ENCODE measurements at regions not wholly inside any gene's neighbourhood (a gene's known extent, or its start where the extent isn't known, plus 50 kb on each side); places are given as distances from the start of the nearest gene placed in this dataset.

- no peak for DNase-seq
Observed at GRCh38 chr20:61045091-61045490, 207.0 kb upstream of the CDH4 start.

GRCh38 chr20:61045876-61046585, 206.0 kb upstream of the CDH4 start:
- no peak for DNase-seq

- no peak for DNase-seq
Observed at GRCh38 chr20:61046721-61047351, 205.2 kb upstream of the CDH4 start.

DNA sequence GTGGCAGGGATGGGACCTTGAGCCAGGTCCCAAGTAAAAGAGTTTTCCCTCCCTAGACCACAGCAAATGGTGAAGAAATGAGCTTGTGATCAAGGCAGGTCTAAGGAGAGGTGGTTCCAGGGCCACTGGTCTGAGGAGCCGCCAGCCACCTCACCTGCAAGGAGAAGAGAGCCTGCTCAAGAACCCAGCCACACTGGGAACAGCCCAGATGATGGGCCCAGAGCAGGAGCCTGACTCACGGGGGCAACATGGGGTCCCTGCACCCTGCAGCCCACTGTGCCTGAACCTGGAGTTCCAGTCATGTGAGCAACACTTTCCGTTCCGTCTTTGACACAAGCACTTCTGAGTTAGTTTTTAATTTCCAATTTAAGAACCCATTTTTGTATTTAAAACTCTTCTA, 204.5 kb upstream of the CDH4 start:
- DNase-seq: no peak

DNA sequence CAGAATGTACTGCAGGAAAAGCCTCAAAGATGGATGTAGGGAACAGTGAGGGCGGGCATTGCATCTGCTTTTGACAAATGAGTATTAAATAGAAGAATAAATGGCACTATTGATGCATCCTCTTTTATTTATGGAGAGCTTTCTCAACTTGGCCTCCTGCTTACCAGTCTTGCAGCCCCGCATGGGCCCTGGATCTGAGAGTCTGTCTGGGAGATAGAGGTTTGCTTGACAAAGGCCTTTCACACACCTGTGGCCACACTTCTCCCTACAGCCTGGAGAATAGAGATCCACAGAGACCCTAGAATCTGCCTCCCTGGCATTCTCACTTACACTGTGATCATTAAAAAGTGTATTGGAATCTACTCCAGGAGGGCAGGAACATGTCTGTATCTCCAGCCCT, 203.8 kb upstream of the CDH4 start:
- DNase-seq: no peak

- no peak for DNase-seq
Observed at GRCh38 chr20:61049684-61050083, 202.4 kb upstream of the CDH4 start.

- no peak for DNase-seq
Observed at GRCh38 chr20:61050336-61050890, 201.6 kb upstream of the CDH4 start.

- no peak for DNase-seq
Observed at GRCh38 chr20:61052195-61052750, 199.8 kb upstream of the CDH4 start.

DNA sequence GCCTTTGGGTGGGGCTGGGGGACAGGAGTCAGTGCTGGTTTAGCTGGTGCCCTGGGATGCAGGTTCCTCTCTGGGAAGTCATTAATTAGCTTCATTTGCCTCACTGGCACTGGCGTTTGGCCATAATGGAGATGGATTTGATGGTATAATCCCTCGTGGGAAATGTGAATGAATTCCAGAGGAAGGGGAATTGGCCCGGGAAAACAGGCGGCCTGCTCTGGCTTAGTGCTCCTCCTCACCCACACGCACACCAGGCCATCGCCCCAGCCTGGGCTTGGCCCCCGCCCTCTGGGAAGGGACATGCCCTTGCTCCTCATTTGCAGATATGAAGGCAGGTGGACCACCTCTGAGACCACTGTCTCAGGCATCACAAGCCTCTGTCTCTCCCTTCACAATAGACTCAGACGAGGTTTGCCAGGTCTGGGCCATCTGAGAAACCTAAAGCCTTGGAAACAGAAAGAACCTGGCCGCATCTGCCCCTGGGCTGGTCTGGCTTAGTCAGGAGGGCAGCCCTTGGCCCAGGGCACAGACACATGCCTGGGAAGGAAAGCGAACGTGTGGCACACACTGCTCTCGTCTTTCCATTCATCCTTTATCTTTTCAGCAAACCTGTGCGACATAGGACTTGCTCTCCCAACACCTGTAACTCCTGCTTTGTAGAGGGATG, 199.2 kb upstream of the CDH4 start:
- DNase-seq: no peak

- DNase-seq: no peak
Observed at GRCh38 chr20:61053487-61053886, 198.6 kb upstream of the CDH4 start.

GRCh38 chr20:61053889-61054288, 198.2 kb upstream of the CDH4 start:
- no peak for DNase-seq

- DNase-seq: no peak
Observed at GRCh38 chr20:61054411-61054810, 197.7 kb upstream of the CDH4 start.

DNA sequence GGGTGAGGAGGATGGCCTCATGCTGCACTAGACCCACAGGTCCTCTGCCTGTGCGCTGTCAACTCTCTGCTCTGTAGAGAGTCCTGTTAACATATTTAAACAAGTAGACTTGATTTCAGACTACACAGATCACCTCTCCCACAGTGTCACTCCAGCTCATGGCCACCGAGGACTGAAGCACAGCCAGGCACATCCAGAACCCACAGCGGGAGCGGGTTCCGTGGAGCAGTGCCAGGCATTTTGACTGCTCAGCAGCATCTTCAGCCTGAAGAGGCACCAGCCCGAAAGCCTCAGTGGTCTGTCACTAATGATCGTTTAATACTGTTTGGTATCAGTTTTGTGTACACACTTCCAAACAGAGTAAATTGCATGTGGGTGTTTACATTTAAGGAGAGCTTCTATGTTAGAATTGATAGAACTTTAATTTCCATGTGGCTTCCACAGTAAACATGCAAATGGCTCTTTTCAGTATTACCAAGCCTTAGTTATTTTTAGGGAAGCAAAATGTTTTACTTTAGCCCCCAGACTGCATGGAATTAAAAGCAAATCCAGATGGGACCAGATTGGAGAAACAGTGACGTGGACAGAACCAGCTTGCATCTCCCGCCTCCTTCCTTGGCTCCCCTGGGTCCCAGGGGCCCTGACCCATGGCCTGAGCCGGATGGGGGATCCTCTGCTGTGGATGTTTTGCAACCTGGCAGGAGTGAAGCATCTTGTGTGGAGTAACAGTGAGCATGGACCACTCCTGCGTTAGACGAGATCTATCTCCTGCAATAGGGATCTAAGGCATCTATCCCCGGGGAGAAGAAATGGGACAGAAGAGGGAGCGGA, 196.7 kb upstream of the CDH4 start:
- DNase-seq: no peak

GRCh38 chr20:61056116-61056515, 195.9 kb upstream of the CDH4 start:
- no peak for DNase-seq

DNA sequence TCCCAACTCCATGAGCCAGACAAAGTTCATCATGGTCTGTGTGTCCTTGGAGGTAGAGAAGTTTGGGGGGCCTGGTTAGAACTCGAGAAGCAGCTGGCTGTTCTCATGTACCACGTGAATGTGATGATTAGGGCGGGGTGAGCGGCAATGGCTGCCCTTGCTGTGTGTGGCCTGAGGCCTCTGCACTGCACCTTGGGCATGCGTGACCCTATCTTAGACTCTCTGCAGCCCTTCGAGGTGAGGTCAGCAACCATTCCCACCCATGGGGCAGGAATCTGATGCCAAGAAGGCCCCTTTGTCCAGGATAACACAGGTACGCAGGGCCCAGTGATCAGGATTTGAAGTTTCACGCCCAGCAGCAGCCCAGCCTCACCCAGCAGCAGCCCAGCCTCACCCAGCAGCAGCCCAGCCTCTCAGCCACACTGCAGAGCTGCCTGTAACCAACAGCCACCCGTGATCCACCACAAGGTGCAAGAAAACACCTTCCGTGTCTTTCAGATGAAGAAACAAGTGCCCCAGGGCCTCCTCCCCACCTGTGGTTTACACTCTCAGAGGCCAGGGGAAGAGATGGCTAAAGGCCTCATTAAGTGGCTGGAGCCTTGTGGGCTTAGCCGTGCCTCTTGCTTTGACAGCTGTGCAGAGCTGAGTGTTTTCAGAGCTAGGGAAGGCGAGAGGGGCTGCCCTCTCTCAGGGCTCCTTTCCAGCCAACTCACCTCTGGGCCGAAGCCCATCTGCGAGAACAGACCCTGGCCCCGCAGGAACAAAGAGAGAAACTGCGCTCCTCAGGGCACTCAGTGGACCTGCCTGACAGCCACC, 195.2 kb upstream of the CDH4 start:
- no peak for DNase-seq

- DNase-seq: no peak
Observed at GRCh38 chr20:61057443-61058121, 194.5 kb upstream of the CDH4 start.

DNA sequence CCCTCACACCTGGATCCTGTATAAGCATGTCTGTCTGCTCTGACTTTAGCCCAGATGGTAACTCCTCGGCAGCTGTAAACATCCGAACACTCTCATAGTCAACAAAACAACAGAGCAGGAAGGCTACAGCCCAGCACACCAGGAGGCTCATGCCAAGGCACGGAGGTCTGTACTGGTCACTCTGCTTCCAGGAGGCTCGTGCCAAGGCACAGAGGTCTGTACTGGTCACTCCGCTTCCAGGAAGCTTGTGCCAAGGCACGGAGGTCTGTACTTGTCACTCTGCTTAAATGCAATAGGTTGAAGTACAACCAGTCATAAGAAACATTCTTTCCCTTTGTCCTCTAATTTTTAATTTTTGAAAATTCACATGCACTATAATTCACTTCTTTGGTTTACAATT, 190.1 kb upstream of the CDH4 start:
- DNase-seq: no peak

GRCh38 chr20:61065853-61066252, 186.2 kb upstream of the CDH4 start:
- no peak for DNase-seq

DNA sequence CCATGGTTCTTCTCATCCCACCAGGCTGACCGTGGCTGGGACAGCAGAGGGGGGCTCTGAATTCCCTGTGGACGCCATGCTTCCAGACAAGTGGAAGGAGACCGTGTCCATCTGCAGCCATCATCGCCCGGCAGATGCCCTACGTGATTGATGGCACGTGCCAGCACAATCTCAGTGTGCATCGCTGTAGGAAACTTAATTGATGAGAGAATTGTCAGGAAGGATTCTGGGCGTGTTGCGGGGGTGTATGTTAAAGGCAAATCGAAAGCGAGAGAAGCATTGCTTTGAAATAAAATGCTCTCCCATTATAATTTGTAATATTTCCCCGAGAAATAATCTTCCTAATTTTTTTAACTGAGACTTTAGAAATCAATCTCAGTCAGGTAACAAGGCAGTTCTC, 185.5 kb upstream of the CDH4 start:
- no peak for DNase-seq

DNA sequence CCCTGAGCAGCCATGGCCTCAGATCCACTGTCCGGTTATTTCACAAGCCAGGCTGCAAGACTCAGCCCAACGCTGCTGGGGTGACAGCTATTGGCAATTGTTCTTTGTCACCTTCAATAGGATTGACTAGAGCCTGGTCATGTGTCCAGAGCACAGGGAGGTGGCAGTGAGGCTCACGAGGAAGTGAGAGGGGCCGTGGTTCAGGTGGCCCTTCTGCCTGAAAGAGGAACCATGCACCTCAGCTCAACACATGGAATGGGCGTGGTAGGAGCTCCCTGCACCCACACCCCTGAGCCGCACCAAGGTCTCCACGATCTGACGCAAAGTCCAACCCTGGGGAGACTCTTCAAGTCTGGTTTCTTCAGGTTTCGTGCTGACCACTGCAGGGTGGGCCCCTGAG, 184.8 kb upstream of the CDH4 start:
- DNase-seq: no peak

DNA sequence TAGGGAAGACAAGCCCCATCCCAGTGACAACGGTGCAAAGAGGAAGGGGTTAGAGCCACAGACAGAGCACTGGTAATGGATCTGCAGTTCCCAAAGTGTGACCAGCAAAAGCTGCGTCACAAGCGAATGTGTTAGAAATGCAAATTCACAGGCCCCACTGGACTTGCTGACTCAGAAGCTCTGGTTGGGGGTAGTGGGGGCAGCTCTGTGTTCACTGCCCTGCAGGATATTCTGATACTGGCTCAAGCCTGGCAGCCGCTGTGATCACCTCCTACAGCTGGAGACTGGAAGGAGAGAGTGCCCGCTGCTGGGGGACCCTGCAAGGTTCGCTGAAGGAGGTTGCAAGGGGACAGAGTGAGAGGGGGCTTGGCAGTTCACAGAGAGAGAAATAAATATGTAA, 179.7 kb upstream of the CDH4 start:
- no peak for DNase-seq
